Cardiac muscle cell (in vitro differentiated cells and primary cell): ENCODE measurements at regions not wholly inside any gene's neighbourhood (a gene's known extent, or its start where the extent isn't known, plus 50 kb on each side); places are given as distances from the start of the nearest gene placed in this dataset.

Source experiments
- DNase-seq, 2 donors: peaks; one replicate each; pipeline versions ENCODE4 v3.0.0 to v3.0.0-alpha.2; 2010 to 2017; ENCODE audit warnings: low read depth in 1 of 2, low spot score in 1 of 2
- H3K27ac ChIP-seq: fragments of 200-600 bp; sonication (generic); 2 replicates; pipeline ENCODE4 v1.5.1; 2016
- H3K27me3 ChIP-seq: fragments of 200-600 bp; sonication (generic); 2 replicates; pipeline ENCODE4 v1.6.0; 2016; ENCODE audit warnings: control low read depth
- H3K36me3 ChIP-seq: fragments of 200-600 bp; sonication (generic); 2 replicates; pipeline ENCODE4 v1.5.1; 2016; ENCODE audit warnings: control low read depth
- H3K4me1 ChIP-seq: fragments of 200-600 bp; sonication (generic); 2 replicates; pipeline ENCODE4 v1.8.1; 2017; ENCODE audit warnings: low read depth, mild to moderate bottlenecking, mixed run types
- H3K4me3 ChIP-seq: fragments of 200-600 bp; sonication (generic); 2 replicates; pipeline ENCODE4 v1.5.1; 2016; ENCODE audit warnings: mild to moderate bottlenecking
- H3K9me3 ChIP-seq: fragments of 200-600 bp; sonication (generic); 2 replicates; pipeline ENCODE4 v1.5.1; 2017; ENCODE audit warnings: low read depth, mild to moderate bottlenecking, control low read depth
- TF ChIP-seq, protein P1 (sequence below): IDR thresholded peaks from 2 replicates; pipeline ENCODE4 v1.5.1; 2012; ENCODE audit warnings: low read depth, mild to moderate bottlenecking, low read length

DNA sequence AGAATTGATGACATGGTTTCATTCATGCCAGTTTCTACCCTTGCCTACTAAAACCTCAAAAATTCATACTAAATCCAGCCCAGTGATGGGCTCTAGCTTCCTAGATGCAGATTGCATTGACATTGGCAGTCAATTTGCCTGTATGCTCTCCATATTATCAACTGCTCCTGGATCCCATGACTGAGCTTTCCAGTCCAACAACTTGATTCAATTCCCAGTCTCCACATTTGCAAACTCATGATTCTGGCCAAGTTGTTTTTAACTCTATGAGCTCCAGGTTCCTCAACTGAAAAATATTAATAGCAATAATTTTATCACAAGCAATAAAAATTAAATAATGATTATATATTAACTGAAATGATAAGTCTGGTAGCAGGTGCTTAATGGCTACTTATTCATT lies 51.0 kb upstream of the DSC1 start:
- Histone ChIP-seq H3K27ac (no peak overlapping the region), H3K4me3 (no peak overlapping the region), H3K4me1 (peaks cover 8% of the 10 kb centered on the region), H3K36me3 (no peaks in the 10 kb centered on the region), H3K9me3 (no peaks in the 10 kb centered on the region), H3K27me3 (no peaks in the 10 kb centered on the region)
- no peak for DNase-seq
- TF ChIP-seq, protein P1, sequence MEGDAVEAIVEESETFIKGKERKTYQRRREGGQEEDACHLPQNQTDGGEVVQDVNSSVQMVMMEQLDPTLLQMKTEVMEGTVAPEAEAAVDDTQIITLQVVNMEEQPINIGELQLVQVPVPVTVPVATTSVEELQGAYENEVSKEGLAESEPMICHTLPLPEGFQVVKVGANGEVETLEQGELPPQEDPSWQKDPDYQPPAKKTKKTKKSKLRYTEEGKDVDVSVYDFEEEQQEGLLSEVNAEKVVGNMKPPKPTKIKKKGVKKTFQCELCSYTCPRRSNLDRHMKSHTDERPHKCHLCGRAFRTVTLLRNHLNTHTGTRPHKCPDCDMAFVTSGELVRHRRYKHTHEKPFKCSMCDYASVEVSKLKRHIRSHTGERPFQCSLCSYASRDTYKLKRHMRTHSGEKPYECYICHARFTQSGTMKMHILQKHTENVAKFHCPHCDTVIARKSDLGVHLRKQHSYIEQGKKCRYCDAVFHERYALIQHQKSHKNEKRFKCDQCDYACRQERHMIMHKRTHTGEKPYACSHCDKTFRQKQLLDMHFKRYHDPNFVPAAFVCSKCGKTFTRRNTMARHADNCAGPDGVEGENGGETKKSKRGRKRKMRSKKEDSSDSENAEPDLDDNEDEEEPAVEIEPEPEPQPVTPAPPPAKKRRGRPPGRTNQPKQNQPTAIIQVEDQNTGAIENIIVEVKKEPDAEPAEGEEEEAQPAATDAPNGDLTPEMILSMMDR, result no peak

GRCh38 chr18:31217038-31217849 lies 54.6 kb upstream of the DSC1 start:
- peak in 1 of 2 donors; percentile 6 for DNase-seq
- H3K4me3 ChIP-seq, result no peak overlapping the region
- H3K36me3 ChIP-seq, result no peaks in the 10 kb centered on the region
- TF ChIP-seq, protein P1, result no peak
- no peak overlapping the region for H3K27ac ChIP-seq
- no peaks in the 10 kb centered on the region for H3K27me3 ChIP-seq
- no peaks in the 10 kb centered on the region for H3K9me3 ChIP-seq
- no peaks in the 10 kb centered on the region for H3K4me1 ChIP-seq

DNA sequence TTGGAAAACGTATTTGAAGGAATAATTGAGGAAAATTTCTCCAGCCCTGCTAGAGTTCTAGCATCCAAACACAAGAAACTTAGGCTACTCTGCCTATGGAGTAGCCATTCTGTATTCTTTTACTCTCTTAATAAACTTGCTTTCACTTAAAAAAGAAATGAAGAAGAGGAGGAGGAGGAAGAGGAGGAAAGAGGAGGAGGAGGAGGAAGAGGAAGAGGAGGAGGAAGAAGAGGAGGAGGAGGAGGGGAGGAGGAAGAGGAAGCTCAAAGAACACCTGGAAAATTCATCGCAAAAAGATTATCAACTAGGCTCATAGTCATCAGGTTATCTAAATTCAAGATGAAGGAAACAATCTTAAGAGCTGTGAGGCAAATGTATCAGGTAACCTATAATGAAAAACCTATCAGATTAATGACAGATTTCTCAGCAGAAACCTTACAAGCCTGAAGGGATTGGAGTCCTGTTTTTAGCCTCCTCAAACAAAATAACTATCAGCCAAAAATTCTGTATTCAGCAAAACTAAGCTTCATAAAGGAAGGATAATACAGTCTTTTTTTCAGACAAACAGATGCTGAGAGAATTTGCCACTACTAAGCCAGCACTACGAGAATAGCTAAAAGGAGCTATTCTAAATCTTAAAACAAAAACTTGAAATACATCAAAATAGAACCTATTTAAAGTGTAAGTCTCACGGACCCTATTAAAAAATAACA lies 56.2 kb upstream of the DSC1 start:
- Histone ChIP-seq H3K36me3 (no peaks in the 10 kb centered on the region), H3K27me3 (no peaks in the 10 kb centered on the region), H3K27ac (no peak overlapping the region), H3K4me1 (no peaks in the 10 kb centered on the region), H3K4me3 (no peak overlapping the region), H3K9me3 (no peaks in the 10 kb centered on the region)
- TF ChIP-seq, protein P1, result no peak
- DNase-seq, result no peak

DNA sequence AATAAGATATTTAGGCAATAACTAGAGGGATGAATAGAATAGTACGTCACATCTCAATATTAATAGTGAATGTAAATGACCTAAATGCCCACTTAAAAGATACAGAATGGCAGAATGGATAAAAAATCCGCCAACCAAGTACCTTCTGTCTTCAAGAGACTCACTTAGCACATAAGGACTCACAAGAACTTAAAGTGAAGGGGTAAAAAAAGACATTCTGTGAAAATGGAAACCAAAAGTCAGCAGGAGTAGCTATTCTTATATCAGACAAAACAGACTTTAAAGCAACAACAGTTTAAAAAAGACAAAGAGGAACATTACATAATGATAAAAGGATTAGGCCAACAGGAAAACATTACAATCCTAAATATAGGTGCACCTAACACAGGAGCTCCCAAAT lies 56.7 kb upstream of the DSC1 start:
- Histone ChIP-seq H3K36me3 (no peaks in the 10 kb centered on the region), H3K4me1 (no peaks in the 10 kb centered on the region), H3K4me3 (no peak overlapping the region), H3K9me3 (no peaks in the 10 kb centered on the region), H3K27ac (no peak overlapping the region), H3K27me3 (no peaks in the 10 kb centered on the region)
- no peak for DNase-seq
- TF ChIP-seq, protein P1, result no peak

DNA sequence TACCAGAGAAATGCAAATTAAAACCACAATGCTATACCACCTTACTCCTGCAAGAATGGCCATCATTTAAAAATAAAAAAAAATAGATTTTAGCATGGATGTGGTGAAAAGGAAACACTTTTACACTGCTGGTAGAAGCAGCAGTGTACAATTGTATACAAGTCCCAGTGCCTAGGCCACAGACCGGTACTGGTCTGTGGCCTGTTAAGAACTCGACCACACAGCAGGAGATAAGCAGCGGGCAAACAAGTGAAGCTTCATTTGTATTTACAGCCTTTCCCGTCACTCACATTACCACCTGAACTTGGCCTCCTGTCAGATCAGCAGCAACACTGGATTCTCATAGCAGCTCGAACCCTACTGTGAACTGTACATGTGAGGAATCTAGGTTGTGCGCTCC lies 60.7 kb upstream of the DSC1 start:
- no peak overlapping the region for H3K27ac ChIP-seq
- H3K36me3 ChIP-seq, result no peaks in the 10 kb centered on the region
- no peak overlapping the region for H3K4me3 ChIP-seq
- TF ChIP-seq, protein P1, result no peak
- H3K9me3 ChIP-seq, result no peaks in the 10 kb centered on the region
- no peak for DNase-seq
- peaks cover 11% of the 10 kb centered on the region for H3K4me1 ChIP-seq
- H3K27me3 ChIP-seq, result no peaks in the 10 kb centered on the region
